ENCODE measurements at regions not wholly inside any gene's neighbourhood (a gene's known extent, or its start where the extent isn't known, plus 50 kb on each side); places are given as distances from the start of the nearest gene placed in this dataset.

GRCh38 chr13:105464249-105464648 lies 1071.2 kb downstream of the EFNB2 start:
- TF ChIP-seq, protein P1, sequence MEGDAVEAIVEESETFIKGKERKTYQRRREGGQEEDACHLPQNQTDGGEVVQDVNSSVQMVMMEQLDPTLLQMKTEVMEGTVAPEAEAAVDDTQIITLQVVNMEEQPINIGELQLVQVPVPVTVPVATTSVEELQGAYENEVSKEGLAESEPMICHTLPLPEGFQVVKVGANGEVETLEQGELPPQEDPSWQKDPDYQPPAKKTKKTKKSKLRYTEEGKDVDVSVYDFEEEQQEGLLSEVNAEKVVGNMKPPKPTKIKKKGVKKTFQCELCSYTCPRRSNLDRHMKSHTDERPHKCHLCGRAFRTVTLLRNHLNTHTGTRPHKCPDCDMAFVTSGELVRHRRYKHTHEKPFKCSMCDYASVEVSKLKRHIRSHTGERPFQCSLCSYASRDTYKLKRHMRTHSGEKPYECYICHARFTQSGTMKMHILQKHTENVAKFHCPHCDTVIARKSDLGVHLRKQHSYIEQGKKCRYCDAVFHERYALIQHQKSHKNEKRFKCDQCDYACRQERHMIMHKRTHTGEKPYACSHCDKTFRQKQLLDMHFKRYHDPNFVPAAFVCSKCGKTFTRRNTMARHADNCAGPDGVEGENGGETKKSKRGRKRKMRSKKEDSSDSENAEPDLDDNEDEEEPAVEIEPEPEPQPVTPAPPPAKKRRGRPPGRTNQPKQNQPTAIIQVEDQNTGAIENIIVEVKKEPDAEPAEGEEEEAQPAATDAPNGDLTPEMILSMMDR (conservative IDR thresholded peaks at IDR 0.05; ENCODE audit: low read depth, low read length) = no peak
- TF ChIP-seq EZH2phosphoT487 (IDR thresholded peaks at IDR 0.05; ENCODE audit: borderline replicate concordance, low read length) (no peak), EZH2 (IDR thresholded peaks at IDR 0.05; ENCODE audit: low read length, unreplicated experiment) (no peak)
